ENCODE measurements at regions not wholly inside any gene's neighbourhood (a gene's known extent, or its start where the extent isn't known, plus 50 kb on each side); places are given as distances from the start of the nearest gene placed in this dataset.

GRCh38 chr1:90126834-90127233 is 131.9 kb downstream of the ZNF326 start:
- TF ChIP-seq CTCF (IDR thresholded peaks at IDR 0.05) (no peak), POLR2A (IDR thresholded peaks at IDR 0.05) (no peak)

Measured in adrenal gland (tissue), 5 donors.